PFSK-1 (cell line): ENCODE measurements at regions not wholly inside any gene's neighbourhood (a gene's known extent, or its start where the extent isn't known, plus 50 kb on each side); places are given as distances from the start of the nearest gene placed in this dataset.

ENCODE experiments used
- FOXP2 ChIP-seq: optimal IDR thresholded peaks from 2 replicates; pipeline ENCODE3; 2011; ENCODE audit warnings: borderline replicate concordance, control low read depth, inconsistent platforms; ENCODE audit not compliant: insufficient read depth; ENCODE audit errors: extremely low read length, extremely low read depth
- POLR2AphosphoS5 ChIP-seq: IDR thresholded peaks from 2 replicates; pipeline ENCODE4 v1.6.1; 2012; ENCODE audit warnings: low read depth, mild to moderate bottlenecking, control low read depth, low read length, moderate library complexity
- SIN3A ChIP-seq: IDR thresholded peaks from 2 replicates; pipeline ENCODE4 v1.6.1; 2012; ENCODE audit warnings: mild to moderate bottlenecking, low read length, moderate library complexity, borderline replicate concordance; ENCODE audit not compliant: insufficient read depth
- TAF1 ChIP-seq: IDR thresholded peaks from 2 replicates; pipeline ENCODE4 v1.6.1; 2012; ENCODE audit warnings: low read length, control low read depth, borderline replicate concordance; ENCODE audit not compliant: insufficient read depth
- TF ChIP-seq, protein P1 (sequence below), 2 experiments: IDR thresholded peaks; 2 replicates each; pipeline versions ENCODE4 v1.6.1 to v1.8.0; 2011 to 2012; ENCODE audit warnings: low read depth in 2 of 2, low read length in 2 of 2, control low read depth in 1 of 2, inconsistent platforms in 1 of 2, mild to moderate bottlenecking in 1 of 2, moderate library complexity in 1 of 2; ENCODE audit not compliant: insufficient read depth in 1 of 2

DNA sequence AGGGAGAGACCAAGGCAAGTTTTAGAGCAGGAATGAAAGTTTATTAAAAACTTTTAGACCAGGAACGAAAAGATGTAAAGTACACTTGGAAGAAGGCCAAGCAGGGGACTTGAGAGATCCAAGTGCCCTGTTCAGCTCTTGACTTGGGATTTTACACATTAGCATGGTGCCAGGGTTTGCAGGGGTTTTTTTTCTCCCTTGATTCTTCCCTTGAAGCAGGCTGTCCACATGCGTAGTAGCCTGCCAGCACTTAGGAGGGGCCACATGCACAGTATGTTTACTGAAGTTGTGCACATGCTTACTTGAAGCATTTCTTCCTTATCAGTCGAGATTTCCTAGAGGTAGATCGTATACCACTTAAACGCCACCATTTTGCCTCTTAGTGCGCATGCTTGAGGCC is 277.5 kb upstream of the AGTR1 start:
- TF ChIP-seq FOXP2 (no peak), TAF1 (no peak), POLR2AphosphoS5 (no peak), SIN3A (no peak)
- TF ChIP-seq, protein P1, sequence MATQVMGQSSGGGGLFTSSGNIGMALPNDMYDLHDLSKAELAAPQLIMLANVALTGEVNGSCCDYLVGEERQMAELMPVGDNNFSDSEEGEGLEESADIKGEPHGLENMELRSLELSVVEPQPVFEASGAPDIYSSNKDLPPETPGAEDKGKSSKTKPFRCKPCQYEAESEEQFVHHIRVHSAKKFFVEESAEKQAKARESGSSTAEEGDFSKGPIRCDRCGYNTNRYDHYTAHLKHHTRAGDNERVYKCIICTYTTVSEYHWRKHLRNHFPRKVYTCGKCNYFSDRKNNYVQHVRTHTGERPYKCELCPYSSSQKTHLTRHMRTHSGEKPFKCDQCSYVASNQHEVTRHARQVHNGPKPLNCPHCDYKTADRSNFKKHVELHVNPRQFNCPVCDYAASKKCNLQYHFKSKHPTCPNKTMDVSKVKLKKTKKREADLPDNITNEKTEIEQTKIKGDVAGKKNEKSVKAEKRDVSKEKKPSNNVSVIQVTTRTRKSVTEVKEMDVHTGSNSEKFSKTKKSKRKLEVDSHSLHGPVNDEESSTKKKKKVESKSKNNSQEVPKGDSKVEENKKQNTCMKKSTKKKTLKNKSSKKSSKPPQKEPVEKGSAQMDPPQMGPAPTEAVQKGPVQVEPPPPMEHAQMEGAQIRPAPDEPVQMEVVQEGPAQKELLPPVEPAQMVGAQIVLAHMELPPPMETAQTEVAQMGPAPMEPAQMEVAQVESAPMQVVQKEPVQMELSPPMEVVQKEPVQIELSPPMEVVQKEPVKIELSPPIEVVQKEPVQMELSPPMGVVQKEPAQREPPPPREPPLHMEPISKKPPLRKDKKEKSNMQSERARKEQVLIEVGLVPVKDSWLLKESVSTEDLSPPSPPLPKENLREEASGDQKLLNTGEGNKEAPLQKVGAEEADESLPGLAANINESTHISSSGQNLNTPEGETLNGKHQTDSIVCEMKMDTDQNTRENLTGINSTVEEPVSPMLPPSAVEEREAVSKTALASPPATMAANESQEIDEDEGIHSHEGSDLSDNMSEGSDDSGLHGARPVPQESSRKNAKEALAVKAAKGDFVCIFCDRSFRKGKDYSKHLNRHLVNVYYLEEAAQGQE (IDR thresholded peaks at IDR 0.05; ENCODE audit: insufficient read depth in 1 of 2, low read depth in 2 of 2, low read length in 2 of 2): no peak

- TF ChIP-seq, protein P1 (IDR thresholded peaks at IDR 0.05; ENCODE audit: insufficient read depth in 1 of 2, low read depth in 2 of 2, low read length in 2 of 2): no peak
- TF ChIP-seq FOXP2 (no peak), SIN3A (no peak), POLR2AphosphoS5 (no peak), TAF1 (no peak)
Measured at GRCh38 chr3:148428862-148429605, 268.7 kb upstream of the AGTR1 start.

- no peak for TF ChIP-seq POLR2AphosphoS5
- TF ChIP-seq FOXP2: no peak
- no peak for TF ChIP-seq SIN3A
- TF ChIP-seq, protein P1 (IDR thresholded peaks at IDR 0.05; ENCODE audit: insufficient read depth in 1 of 2, low read depth in 2 of 2, low read length in 2 of 2): no peak
Measured at GRCh38 chr3:148433665-148434064, 264.0 kb upstream of the AGTR1 start.

GRCh38 chr3:148435534-148435933 is 262.2 kb upstream of the AGTR1 start:
- TF ChIP-seq SIN3A: no peak
- TF ChIP-seq TAF1: no peak
- no peak for TF ChIP-seq FOXP2
- TF ChIP-seq POLR2AphosphoS5: no peak

DNA sequence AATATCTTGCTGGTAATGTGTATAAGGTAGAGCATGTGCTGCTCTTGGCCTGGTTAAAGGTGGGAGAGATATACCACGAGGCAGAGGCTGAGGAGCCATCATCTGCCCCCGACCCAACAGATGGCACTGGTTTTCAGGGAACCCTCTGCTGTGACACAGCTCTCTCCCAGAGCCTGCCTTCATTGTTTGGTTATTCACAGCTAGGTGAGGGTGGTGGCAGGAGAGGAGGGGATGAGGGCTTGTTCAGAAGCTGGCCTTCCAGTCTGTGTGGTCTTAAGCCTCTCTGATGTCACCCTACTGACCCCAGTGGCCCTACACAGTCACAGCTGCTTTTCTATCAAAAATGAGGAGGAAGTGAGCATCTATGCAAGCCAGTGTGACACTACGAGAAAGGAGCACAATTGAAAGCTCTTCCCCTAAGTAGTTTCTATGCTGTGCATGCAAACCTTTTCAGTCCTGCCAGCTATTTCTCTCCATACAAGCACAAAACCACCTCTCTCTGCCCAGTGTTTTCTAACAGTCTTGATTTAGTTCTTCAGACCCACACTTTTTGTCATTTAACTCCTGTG is 258.4 kb upstream of the AGTR1 start:
- TF ChIP-seq, protein P1 (IDR thresholded peaks at IDR 0.05; ENCODE audit: insufficient read depth in 1 of 2, low read depth in 2 of 2, low read length in 2 of 2): no peak
